Tibial artery (tissue), 4 donors: ENCODE measurements at regions not wholly inside any gene's neighbourhood (a gene's known extent, or its start where the extent isn't known, plus 50 kb on each side); places are given as distances from the start of the nearest gene placed in this dataset.

Experiments used
- DNase-seq, 2 donors: peaks; one replicate each; pipeline ENCODE4 v3.0.0-alpha.2; 2019
- H3K27ac ChIP-seq, 2 donors: fragments of 200-600 bp; sonication (generic) in 1 of 2; 1 replicate in 1 of 2; 2 replicates in 1 of 2; pipeline ENCODE4 v1.5.1; 2018 to 2019; ENCODE audit warnings: mild to moderate bottlenecking in 1 of 2
- H3K27me3 ChIP-seq, 2 donors: fragments of 200-600 bp; sonication (generic) in 1 of 2; one replicate each; pipeline versions ENCODE4 v1.5.1 to v1.6.0; 2016 to 2019
- H3K36me3 ChIP-seq, 3 donors: fragments of 200-600 bp; sonication (generic) in 2 of 3; one replicate each; pipeline ENCODE4 v1.5.1; 2016 to 2019; ENCODE audit warnings: mild to moderate bottlenecking in 2 of 3
- H3K4me1 ChIP-seq, 4 donors: fragments of 200-600 bp; sonication (generic) in 2 of 4; 1 replicate in 3 of 4; 2 replicates in 1 of 4; pipeline ENCODE4 v1.5.1; 2016 to 2019
- H3K4me3 ChIP-seq, 2 donors: fragments of 200-600 bp; sonication (generic) in 1 of 2; 1 replicate in 1 of 2; 2 replicates in 1 of 2; pipeline ENCODE4 v1.5.1; 2018 to 2019; ENCODE audit warnings: mild to moderate bottlenecking in 2 of 2
- H3K9me3 ChIP-seq, 3 donors: fragments of 200-600 bp; sonication (generic) in 1 of 3; one replicate each; pipeline ENCODE4 v1.5.1; 2016 to 2019
- intact Hi-C: fragments of 100-400 bp; cut with DNase I; formaldehyde crosslinking; loops from one replicate; pipeline ENCODE4 v1.15.0; 2023; ENCODE audit warnings: low total_unique reads
- TF ChIP-seq, protein P1 (sequence below), 2 experiments: fragments of 200-600 bp in 1 of 2; fragments of 450-650 bp in 1 of 2; IDR thresholded peaks; one replicate each; pipeline ENCODE4 v1.5.1; 2017 to 2019; ENCODE audit warnings: antibody characterized with exemption in 2 of 2, mild to moderate bottlenecking in 1 of 2, moderate library complexity in 1 of 2

- no peak for DNase-seq
- intact Hi-C loops = no loop called here
- Histone ChIP-seq H3K9me3 (no peaks in the 10 kb centered on the region), H3K27ac (no peak overlapping the region), H3K36me3 (no peaks in the 10 kb centered on the region), H3K27me3 (no peaks in the 10 kb centered on the region), H3K4me1 (no peaks in the 10 kb centered on the region), H3K4me3 (no peak overlapping the region)
- TF ChIP-seq, protein P1, sequence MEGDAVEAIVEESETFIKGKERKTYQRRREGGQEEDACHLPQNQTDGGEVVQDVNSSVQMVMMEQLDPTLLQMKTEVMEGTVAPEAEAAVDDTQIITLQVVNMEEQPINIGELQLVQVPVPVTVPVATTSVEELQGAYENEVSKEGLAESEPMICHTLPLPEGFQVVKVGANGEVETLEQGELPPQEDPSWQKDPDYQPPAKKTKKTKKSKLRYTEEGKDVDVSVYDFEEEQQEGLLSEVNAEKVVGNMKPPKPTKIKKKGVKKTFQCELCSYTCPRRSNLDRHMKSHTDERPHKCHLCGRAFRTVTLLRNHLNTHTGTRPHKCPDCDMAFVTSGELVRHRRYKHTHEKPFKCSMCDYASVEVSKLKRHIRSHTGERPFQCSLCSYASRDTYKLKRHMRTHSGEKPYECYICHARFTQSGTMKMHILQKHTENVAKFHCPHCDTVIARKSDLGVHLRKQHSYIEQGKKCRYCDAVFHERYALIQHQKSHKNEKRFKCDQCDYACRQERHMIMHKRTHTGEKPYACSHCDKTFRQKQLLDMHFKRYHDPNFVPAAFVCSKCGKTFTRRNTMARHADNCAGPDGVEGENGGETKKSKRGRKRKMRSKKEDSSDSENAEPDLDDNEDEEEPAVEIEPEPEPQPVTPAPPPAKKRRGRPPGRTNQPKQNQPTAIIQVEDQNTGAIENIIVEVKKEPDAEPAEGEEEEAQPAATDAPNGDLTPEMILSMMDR (IDR thresholded peaks at IDR 0.05) = no peak
These were observed 268.6 kb upstream of the RAB6C start for GRCh38 chr2:129710670-129711495.

- Histone ChIP-seq H3K9me3 (no peaks in the 10 kb centered on the region), H3K27me3 (no peaks in the 10 kb centered on the region), H3K4me1 (no peaks in the 10 kb centered on the region), H3K4me3 (no peak overlapping the region), H3K36me3 (no peaks in the 10 kb centered on the region), H3K27ac (no peak overlapping the region)
- TF ChIP-seq, protein P1 (IDR thresholded peaks at IDR 0.05) = no peak
- DNase-seq = no peak
- intact Hi-C loops = no loop called here
These were observed 267.4 kb upstream of the RAB6C start for GRCh38 chr2:129711816-129712675.

DNA sequence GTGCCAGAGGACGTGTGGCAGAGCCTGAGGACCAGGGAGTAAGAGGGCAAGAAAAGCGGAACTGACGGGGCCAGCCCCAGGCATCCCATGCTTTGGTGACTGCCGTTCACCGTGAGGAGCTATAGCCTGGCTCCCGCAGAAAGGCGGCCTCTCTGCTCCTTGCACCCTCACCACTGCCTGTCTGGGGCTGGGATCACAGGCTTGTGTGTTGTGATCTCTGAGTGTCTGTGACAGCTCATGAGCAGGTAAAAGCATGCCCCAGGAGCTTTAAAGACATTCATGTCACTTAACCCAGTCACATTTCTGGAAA lies 266.8 kb upstream of the RAB6C start:
- Histone ChIP-seq H3K9me3 (no peaks in the 10 kb centered on the region), H3K27me3 (no peaks in the 10 kb centered on the region), H3K4me1 (no peaks in the 10 kb centered on the region), H3K36me3 (no peaks in the 10 kb centered on the region), H3K4me3 (no peak overlapping the region), H3K27ac (no peak overlapping the region)
- intact Hi-C loops = no loop called here
- TF ChIP-seq, protein P1 (IDR thresholded peaks at IDR 0.05) = no peak
- no peak for DNase-seq

DNA sequence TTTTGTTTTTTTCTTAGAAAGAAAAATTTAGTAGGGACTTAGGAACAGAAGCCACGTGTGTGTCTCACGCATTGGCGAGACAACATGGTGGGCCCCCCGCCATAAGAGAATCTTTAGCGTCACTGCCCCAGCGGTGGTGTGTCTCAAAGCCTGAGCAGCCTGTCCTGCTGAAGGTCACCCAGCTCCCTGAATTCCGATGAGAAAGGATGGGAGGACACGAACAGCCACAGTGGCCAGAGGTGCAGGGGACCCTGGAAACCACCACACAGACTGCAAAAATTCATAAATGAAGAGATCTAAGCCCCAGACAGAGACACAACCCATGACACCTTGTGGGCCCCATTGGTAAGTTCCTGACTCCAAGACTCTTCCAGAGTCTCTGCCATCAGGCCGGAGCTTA lies 266.1 kb upstream of the RAB6C start:
- H3K4me1 ChIP-seq = no peaks in the 10 kb centered on the region
- H3K36me3 ChIP-seq = no peaks in the 10 kb centered on the region
- H3K27ac ChIP-seq = no peak overlapping the region
- TF ChIP-seq, protein P1 (IDR thresholded peaks at IDR 0.05) = no peak
- no peaks in the 10 kb centered on the region for H3K9me3 ChIP-seq
- intact Hi-C loops = no loop called here
- no peaks in the 10 kb centered on the region for H3K27me3 ChIP-seq
- DNase-seq = no peak
- H3K4me3 ChIP-seq = no peak overlapping the region

GRCh38 chr2:129716781-129717559 lies 262.5 kb upstream of the RAB6C start:
- Histone ChIP-seq H3K4me3 (no peak overlapping the region), H3K36me3 (no peaks in the 10 kb centered on the region), H3K27ac (no peak overlapping the region), H3K9me3 (no peaks in the 10 kb centered on the region), H3K27me3 (no peaks in the 10 kb centered on the region), H3K4me1 (no peaks in the 10 kb centered on the region)
- intact Hi-C loops = no loop called here
- DNase-seq = no peak
- TF ChIP-seq, protein P1 (IDR thresholded peaks at IDR 0.05) = no peak
